PC-3 (cell line): ENCODE measurements at regions not wholly inside any gene's neighbourhood (a gene's known extent, or its start where the extent isn't known, plus 50 kb on each side); places are given as distances from the start of the nearest gene placed in this dataset.

Experiments
- EZH2 ChIP-seq: fragments of 300-600 bp; sonication (generic); IDR thresholded peaks from one replicate; pipeline ENCODE4 v1.6.1; 2017; ENCODE audit warnings: antibody characterized with exemption, mild to moderate bottlenecking, low read length; ENCODE audit not compliant: unreplicated experiment
- EZH2phosphoT487 ChIP-seq: fragments of 300-600 bp; sonication (generic); IDR thresholded peaks from 2 replicates; pipeline ENCODE4 v1.6.1; 2018; ENCODE audit warnings: mild to moderate bottlenecking, antibody characterized with exemption, low read length, borderline replicate concordance
- TF ChIP-seq, protein P1 (sequence below): fragments of 300-600 bp; sonication (generic); conservative IDR thresholded peaks from 2 replicates; pipeline ENCODE4 v1.5.1; 2017; ENCODE audit warnings: antibody characterized with exemption, low read depth, mild to moderate bottlenecking, low read length

DNA sequence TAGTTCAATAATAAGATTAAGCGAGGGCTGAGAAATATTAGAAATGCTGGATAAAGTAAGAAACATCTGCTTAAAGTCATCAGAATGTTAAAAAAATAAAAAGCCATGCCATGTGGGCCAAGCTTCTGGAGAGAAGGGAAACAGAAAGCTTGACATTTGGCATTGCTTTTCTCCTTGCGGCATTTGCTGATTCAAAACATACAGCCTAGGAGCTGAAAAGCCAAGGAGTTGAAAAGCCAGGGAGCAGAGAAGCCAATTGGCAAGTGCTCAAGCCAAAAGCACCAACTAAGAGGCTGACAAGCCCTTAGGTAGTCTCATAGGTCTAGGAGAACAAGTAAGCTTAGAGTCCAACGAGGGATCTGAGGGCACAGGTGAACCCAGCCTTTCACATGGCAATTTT, 754.3 kb downstream of the TLE4 start:
- TF ChIP-seq, protein P1, sequence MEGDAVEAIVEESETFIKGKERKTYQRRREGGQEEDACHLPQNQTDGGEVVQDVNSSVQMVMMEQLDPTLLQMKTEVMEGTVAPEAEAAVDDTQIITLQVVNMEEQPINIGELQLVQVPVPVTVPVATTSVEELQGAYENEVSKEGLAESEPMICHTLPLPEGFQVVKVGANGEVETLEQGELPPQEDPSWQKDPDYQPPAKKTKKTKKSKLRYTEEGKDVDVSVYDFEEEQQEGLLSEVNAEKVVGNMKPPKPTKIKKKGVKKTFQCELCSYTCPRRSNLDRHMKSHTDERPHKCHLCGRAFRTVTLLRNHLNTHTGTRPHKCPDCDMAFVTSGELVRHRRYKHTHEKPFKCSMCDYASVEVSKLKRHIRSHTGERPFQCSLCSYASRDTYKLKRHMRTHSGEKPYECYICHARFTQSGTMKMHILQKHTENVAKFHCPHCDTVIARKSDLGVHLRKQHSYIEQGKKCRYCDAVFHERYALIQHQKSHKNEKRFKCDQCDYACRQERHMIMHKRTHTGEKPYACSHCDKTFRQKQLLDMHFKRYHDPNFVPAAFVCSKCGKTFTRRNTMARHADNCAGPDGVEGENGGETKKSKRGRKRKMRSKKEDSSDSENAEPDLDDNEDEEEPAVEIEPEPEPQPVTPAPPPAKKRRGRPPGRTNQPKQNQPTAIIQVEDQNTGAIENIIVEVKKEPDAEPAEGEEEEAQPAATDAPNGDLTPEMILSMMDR = no peak
- no peak for TF ChIP-seq EZH2
- no peak for TF ChIP-seq EZH2phosphoT487
